ENCODE measurements at regions not wholly inside any gene's neighbourhood (a gene's known extent, or its start where the extent isn't known, plus 50 kb on each side); places are given as distances from the start of the nearest gene placed in this dataset.
"Not testable (repeated sequence)": the region's sequence is repeated elsewhere in the genome, so short reads cannot be mapped to it uniquely, and the experiment has no call there.

DNA sequence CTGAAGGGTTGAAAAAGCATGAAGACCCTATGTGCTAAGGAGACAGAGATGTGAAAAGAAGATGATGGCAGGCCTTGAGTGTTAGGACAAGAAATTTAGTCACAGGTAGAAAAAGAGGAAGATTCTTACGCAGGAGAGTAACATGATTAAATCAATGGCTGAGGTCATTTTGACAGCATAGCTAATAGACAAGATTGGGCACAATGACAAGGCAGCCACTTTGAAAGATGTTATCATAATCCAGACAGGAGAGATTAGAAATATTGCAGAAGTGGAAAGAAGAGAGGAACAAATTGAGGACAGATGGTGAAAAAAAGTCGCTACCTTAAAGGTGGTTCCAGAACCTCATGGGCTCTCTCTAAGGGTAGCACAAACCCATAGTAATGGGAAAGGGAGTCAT is 228.8 kb upstream of the DDHD1 start:
- DNase-seq, result no peak

GRCh38 chr14:53380867-53381225 is 227.7 kb upstream of the DDHD1 start:
- no peak for DNase-seq

DNA sequence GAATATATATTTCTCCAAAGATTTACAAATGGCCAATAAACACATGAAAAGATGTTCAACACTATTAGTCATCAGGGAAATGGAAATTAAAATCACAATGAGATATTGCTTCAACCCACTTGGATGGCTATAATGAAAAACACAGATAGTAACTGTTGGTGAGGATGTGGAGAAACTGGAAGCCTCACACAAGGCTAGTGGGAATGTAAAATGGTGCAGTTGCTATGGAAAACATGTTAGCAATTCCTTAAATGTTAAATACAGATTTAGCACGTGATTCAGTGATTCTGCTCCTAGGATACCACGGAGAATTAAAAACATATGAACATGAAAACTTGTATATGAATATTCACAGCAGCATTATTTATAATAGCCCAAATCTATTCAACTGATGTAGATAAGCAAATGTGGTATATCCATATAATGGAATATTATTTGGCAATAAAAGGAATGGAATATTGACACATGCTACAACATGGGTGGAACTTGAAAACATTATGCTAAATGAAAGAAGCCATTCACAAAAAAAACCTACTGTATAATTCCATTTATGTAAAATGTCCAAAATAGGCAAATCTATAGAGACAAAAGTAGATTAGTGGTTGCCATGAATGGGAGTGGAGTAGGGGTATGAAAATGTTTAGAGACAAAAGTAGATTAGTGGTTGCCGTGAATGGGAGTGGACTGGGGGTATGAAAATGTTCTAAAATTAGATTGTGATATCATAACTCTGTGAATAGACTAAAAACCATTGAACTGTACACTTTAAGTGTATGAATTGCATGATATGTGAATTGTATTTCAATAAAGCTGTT is 227.1 kb upstream of the DDHD1 start:
- DNase-seq, result no peak

GRCh38 chr14:53378142-53378541 is 225.0 kb upstream of the DDHD1 start:
- DNase-seq, result no peak

DNA sequence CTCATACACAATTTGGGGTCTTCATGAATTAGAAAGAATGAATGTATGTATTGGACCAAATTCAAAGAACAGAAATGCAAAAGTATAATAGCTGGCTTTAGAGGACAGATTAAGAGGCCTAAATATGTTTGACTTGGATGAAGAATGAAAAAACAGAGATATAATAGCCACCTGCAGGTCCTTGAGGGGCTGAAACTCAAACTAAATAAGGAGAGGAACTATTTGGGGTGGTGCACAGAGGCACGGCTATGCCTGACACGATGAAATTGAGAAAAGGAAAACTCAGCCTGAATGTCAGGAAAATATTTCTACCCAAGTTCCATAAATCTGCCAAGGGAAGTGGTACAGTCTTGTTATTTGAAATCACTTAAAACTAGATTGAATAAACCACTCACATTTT is 222.9 kb upstream of the DDHD1 start:
- no peak for DNase-seq

GRCh38 chr14:53375599-53375998 is 222.5 kb upstream of the DDHD1 start:
- DNase-seq, result no peak

DNA sequence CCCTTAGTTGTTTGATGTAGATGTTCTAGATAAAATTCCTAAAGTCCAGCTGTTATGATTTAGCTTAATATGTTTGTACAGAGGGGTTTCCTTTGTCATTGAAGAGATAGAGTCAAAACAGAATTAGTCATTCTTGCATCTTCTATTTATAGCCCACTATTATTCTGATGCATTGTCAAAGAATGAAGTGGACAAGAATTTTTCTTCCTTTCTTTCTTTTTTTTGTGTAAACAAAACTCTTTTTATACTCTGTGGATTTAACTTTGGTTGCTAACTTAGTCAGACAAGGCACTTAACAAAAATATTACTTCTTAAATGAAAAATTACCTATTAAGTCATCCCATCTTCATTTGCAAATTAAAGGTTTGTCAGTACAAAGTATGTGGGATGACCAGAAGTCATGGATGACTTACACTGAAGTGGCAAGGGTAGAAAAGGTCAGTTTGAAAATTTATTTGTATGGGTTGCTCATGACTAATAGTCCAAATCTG is 215.6 kb upstream of the DDHD1 start:
- no peak for DNase-seq

DNA sequence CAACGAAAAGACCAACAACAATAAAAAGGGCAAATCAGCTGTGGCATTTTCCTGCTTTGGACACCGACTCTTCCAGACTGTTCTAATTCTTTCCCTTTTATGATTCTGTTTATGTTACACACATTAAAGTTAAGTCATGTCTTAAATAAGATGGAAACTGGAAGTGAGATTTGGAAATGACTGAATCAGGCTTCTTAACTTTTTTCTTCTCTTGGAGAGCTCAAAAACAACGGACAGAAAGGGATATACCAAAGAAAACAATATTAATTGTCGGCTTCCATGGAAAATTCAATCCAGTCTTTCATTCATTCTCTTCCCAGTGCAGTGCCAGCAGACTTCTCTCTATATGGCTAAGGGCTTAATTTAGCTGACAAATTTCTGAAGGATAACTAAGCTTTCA is 214.9 kb upstream of the DDHD1 start:
- DNase-seq, result no peak

DNA sequence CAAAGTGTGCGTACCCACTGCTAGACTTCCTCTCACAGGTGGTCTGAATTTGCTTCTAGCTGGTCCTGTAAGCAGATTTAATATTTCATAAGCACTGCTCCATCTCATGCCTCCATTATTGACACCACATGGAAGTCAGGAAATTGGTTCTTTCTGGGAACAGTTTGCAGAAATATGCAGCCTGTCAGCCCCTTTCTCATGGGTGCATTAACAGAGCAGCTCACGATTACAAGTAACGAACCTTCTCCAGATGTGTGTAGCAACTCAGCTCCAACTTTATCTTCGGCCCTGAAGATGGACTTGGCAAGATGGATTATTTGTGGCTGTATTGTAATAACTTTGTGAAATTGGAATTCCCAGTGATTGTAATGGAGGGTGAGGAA is 214.5 kb upstream of the DDHD1 start:
- DNase-seq, result no peak

DNA sequence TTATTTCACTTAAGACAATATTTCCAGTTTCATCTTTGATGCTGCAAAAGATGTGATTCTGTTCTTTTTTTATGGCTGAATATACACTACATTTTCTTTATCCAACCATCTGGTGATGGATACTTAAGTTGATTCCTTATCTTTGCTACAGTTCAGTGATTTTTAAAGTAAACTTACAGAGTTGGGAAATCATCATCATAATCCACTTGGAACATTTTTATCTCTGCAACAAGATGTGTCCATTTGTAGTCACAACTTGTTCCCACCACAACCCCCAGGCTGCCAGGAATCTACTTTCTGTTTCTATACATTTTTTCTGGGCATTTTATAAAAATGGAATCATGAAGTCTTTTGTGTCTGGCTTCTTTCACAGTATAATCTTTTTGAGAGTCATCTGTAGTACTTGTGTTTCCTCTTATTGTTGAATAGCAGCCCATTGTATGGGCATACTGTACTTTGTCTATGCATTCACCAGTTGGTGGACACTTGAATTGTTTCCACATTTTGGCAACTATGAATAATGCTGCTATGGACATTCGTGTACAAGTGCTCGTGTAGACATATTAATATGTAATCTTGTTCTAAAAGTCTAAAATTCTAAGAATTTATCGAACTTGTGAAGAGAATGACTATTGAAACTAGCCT is 212.5 kb upstream of the DDHD1 start:
- no peak for DNase-seq

- not testable (repeated sequence) for DNase-seq
Observed at GRCh38 chr14:53362916-53363315, 209.8 kb upstream of the DDHD1 start.

DNA sequence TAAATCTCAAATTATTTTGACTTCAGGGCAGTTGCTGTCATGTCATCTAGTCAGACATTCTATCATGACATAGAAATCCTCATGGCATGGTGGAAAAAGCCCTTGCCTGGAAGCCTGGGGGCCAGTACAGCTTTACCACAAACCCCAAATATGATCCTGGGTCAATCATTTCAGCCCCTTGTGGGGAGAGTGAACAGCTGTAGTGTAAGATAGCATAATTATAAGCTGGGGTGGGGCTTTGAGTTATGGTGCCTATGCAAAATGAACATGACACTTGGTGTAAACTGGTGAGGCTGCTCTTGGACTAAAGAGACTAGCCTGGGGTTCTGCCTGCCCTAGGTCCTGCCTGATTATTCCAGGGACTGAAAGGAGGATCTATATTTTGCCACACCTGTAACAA is 207.7 kb upstream of the DDHD1 start:
- no peak for DNase-seq

- DNase-seq, result no peak
Observed at GRCh38 chr14:53358166-53358565, 205.0 kb upstream of the DDHD1 start.

DNA sequence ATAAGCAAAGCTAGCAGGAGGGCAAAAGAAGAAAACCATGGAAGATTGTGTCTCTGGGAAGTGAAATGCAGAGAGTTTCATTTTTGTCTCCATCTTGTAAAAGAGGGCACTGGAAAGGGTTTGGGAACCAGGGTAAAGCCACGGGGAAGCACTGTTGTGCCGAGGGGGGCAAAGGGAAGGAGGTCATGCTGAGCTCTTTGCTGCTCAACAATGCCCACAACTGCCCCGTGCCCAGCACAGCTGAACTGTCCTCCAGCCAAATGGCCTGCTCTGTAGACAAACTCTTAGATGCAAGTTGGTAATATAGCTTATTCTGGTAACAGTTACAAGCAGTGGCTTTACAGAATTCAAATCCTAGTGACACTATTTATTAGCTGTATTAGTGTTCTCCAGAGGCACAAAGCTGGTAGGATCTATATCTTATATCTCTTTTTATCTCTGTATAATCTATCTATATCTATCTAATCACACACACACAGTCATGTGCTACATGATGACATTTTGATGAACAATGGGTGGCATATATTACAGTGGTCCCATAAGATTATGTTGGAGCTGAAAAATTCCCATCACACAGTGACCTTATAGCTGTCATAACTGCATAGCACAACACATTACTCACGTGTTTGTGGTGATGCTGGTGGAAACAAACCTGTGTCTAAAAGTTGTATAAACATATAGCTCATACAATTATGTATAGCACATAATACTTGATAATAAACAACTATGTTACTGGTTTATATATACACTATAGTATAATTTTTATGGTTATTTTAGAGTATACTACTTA is 203.4 kb upstream of the DDHD1 start:
- no peak for DNase-seq

DNA sequence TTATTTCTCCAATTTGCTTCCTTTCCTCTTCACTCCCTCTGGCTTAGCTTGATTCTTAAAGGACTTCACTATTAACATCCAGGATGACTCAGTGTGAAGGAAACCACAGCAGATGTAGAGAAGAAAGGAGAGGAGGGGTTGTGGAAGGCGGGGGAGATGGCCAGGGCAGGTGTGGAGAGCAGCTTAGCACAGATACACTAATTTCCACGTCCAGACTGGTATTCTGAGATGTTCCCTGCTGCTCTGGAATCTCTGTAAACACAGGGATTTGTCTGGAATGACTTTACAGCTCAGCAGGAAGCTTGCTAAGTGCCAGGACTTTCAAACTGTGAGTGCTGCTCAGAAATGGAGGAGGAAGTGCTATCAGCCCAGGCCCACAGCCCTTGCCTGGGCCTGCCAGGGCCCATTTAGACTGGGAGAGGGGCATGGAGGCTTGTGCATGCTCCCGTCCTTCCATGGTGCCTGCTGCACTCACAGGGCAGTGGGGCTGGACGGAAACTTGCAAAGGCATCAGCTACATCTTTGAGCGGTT is 202.5 kb upstream of the DDHD1 start:
- no peak for DNase-seq

DNA sequence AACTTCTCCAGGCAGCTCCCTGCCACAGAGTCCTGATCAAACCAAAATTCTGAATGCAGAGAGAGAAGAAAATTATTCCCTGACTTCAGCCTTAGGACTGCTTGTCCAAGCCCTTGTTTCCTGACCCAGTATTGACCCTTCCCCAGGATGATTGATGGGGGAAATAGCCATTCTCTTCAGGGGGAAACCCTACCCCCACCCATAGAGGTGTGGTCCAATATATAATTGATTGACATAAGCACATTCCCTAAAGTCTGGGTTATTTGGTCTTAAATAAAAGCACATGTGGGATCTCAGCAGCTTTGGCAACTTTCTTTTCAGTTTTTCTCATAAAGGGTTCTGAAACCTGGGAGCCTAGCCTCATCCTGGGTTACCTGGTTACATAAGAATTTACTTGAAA is 201.2 kb upstream of the DDHD1 start:
- DNase-seq, result no peak

DNA sequence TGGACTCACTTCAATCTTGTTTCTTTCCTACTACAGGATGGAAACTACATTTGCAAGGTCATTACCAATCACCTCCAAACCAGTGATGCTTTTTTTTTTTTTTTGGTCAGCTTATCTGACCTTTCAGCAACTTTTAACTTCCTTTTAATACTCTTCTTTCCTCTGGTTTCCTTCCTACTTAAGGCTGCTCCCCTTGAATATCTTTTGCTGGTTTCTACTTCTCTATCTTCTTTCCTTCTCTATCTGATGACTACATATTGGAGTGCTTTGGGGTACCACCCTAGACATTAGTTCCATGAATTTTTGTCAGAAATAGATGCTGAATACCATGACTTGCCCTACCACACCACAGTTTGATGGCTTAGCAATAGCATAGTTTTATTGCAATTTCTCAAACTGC is 197.7 kb upstream of the DDHD1 start:
- DNase-seq, result no peak

DNA sequence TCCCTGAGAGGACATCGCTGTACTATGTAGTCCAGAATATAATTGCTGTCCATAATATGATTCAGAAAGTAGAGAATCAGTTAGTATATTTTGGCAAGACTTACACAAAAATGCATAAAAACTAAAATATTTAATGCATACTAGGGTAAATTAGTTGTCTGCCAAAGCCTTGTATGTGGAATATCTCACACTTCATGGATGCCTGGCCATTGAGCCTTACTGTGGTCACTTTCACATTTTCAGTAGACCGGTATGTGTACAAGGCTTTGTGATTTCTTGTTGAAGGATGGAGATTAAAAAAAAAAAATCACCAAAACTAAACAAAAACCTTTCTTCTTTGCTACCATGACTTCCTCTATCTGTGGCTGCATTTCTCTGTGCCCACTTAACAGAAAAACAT is 197.3 kb upstream of the DDHD1 start:
- DNase-seq, result no peak

GRCh38 chr14:53346988-53347387 is 193.9 kb upstream of the DDHD1 start:
- no peak for DNase-seq

- DNase-seq, result no peak
Observed at GRCh38 chr14:53341324-53341723, 188.2 kb upstream of the DDHD1 start.

GRCh38 chr14:53338192-53338591 is 185.1 kb upstream of the DDHD1 start:
- DNase-seq, result no peak

- DNase-seq, result no peak
Observed at GRCh38 chr14:53336729-53337128, 183.6 kb upstream of the DDHD1 start.

GRCh38 chr14:53333809-53334208 is 180.7 kb upstream of the DDHD1 start:
- no peak for DNase-seq

DNA sequence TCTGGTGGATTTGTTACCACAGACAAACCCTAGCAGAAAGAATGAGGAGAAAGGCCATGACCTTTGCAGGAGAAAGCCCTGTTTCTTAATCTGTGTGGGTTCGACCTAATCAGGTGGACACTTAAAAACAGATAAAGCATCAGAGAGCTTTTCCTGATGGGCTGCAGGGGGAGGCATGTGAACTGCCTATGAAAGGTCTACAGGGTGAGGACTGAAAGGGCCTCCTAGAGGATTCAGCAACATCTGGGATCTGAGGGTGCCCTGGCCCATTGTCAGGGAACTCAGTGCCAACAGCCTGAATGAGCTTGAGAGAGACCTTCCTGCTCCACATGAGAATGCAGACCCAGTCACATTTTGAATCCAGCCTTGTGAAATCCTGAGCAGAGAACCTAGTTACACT is 178.8 kb upstream of the DDHD1 start:
- DNase-seq, result no peak
